ENCODE measurements at regions not wholly inside any gene's neighbourhood (a gene's known extent, or its start where the extent isn't known, plus 50 kb on each side); places are given as distances from the start of the nearest gene placed in this dataset.

DNA sequence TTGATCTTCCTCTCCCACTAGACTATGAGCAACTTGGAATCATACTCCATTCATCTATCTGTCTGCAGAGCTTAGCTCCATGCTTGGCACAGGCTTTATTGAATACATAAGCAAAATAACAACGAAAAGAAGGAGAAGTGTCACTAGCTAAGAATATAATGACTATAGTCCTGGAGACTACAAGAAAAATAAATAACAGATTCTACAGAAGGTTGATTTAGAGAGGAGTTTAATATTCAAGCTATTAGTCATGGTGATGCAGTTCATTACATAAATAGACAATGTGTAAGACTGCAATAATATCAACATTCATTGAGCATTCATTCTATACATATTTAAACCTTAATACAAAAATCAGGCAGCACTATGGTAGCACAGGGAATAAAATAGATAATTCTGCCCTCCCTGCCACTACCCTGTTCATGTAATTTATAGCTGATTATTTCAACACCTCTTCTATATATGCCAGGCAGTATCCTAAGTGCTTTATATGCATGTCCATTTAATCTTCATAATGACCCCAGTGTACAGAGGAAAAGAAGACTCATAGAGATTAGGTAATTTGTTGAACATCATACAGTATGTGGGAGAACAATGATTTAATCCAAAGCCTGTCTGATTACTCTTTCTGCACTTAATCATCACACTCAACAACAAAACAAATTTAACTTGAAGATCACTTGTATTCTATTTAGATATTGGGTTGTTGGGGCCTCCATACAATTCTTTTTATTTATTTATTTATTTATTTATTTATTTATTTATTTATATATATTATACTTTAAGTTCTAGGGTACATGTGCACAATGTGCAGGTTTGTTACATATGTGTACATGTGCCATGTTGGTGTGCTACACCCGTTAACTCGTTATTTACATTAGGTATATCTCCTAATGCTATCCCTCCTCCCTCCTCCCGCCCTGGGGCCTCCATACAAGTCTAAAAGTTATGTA is 165.3 kb downstream of the RNF152 start:
- no peak for DNase-seq

DNA sequence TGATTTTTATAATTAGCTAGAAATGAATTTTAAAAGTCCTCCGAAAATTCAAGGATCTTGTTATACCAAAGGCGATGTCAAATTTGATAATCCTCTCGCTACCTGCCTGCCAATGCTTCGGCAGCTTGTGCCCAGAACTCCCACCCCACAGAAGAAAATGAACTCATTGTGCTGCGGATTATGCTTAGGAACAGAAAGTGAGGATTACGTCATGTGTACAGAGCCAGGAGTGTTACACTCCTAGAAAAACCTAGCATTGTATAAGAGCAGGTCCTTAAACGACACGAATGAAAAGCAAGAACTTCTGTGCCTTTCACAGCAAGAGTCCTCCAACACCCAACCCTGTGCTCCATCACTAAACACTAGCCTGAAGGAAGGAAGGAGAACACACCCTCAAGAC is 168.3 kb downstream of the RNF152 start:
- DNase-seq: no peak

DNA sequence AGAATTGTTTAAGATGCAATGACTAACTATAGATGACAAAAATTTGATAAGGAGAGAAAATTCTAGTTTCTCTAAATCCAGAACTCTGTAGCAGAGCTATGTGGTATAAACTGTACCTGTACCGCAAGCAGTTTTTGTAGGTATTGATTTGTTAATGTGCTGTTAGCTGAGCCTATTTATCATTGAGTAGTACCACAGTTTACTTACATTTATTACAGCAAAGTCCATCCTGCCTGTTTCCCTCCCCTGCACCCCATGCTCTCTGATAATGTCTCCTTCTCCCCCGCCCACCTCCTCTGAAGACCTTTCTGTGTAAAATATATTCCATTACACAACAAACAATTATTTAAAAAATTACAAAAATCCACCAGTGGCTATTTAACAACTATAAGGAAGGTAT is 170.6 kb downstream of the RNF152 start:
- no peak for DNase-seq

GRCh38 chr18:61720496-61720895 is 172.3 kb downstream of the RNF152 start:
- no peak for DNase-seq

GRCh38 chr18:61719671-61720070 is 173.1 kb downstream of the RNF152 start:
- DNase-seq: no peak

GRCh38 chr18:61718944-61719343 is 173.9 kb downstream of the RNF152 start:
- no peak for DNase-seq

GRCh38 chr18:61714421-61714820 is 178.4 kb downstream of the RNF152 start:
- no peak for DNase-seq

- DNase-seq: no peak
Observed at GRCh38 chr18:61713502-61713901, 179.3 kb downstream of the RNF152 start.

DNA sequence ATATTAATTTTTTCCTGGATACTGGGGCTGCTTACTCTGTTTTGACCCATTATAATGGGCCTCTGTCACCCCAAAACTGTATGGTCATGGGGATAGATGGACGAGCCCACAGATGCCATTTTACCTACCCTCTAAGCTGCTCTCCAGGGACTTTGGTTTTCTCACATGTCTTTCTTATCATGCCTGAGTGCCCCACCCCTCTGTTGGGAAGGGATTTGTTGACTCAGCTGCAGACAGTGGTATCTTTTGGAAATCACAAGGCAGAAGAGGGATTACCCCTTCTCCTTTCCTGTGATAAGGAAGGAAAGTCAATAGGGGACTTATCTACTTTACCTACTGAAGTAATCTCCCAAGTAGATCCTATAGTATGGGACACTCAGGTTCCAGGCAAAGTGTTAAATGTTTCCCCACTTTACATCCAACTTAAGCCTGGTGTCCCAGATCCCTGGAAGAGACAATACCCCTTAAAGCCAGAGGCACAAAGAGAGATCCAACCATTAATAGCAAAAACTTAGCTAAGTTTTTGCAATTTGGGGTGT is 182.7 kb downstream of the RNF152 start:
- no peak for DNase-seq

DNA sequence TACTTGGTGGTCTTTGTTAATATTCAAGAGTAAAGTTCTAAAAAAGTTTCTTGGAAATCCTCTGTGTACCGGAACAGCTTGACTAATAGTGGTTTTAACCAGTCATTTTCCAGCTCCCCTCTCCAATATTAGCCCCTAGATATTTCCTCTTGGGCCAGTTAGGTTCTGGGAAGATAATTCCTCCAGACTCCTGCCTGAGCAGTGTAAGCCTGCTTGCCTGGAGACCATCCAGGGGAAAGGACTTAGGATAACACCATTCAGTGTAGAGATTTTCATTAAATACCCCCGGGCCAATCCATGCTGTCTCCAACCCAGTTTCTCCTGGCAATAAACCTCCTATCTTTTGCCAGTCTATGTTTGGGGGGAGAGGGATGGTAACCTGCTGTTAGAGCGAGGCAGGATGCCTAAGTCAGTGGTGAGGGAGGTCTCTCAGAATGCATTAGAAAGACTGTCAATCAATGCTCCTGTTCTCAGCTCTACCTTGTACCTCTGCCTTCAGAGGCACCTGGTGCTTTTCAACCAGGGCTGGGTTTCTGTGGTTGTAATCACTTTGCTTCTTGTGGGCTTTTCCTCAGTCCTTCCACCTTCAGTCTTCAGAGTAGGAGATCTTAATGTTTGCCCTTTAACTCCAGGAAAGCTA is 186.4 kb downstream of the RNF152 start:
- no peak for DNase-seq

DNA sequence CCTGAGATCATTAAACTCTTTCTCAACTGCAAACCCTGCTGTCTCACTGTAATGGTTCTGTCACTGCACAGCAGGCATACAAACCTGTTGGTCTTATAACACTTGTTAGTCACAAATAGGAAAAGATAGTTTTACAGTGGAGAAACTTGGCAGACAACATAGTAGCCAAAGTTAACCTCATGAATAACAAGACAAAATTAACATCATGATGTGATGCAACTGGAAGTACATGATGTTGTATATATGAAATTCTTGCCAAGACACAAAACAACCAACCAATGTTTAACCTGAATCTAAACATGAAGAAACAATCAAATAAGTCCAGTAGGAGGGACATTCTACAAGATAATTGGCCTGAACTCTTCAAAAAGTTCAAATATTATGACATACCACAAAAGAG is 189.3 kb downstream of the RNF152 start:
- DNase-seq: no peak

DNA sequence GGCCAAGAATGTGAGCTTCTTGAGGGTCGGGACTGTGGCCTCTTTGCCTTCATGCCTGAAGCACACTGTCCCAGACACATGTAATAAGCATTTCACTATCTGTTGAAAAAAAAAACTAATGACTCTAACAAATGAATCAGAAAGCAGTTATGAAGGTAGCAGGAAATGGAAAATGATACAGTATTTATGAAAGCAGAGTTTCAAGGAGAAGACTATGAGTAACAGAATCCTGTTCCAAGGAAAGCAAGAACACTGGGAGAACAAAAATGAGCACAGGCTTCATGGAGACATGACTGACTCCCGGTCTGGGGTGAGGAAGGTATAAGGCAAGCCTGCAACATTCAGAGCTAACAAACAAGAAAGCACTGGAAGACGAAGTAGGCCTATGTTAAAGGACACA is 190.8 kb downstream of the RNF152 start:
- DNase-seq: no peak

DNA sequence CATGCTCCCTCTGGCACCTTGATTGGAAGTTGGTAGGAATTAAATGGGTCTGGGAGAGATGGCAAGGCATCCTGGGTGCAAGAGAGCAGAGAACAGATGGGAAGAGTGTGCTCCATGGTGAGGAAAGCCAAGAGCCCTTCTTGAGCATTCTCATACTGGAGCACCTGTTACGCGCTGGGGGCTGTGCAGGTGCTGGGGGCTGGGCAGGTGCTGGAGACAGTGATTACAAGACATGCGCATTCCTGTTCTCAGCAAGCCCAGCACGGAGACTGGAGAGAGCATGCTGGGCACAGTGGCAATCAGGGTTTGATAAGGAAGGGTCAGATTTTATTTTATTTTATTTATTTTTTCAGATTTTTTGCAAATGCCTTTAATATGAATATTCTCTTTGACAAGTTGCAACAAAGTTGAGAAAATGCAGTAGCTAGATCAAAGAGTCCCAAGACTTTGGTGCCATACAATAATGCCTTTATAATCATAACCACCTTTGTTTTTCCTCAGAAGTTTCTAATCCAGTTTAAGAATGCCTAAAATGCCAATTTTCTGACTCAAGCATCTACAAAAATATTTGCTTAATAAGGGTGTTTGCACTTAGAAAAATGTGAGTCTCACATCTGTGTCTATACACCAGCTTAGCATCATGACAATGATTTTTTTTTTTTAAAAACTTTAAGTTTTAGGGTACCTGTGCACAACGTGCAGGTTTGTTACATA is 193.3 kb downstream of the RNF152 start:
- DNase-seq: no peak

DNA sequence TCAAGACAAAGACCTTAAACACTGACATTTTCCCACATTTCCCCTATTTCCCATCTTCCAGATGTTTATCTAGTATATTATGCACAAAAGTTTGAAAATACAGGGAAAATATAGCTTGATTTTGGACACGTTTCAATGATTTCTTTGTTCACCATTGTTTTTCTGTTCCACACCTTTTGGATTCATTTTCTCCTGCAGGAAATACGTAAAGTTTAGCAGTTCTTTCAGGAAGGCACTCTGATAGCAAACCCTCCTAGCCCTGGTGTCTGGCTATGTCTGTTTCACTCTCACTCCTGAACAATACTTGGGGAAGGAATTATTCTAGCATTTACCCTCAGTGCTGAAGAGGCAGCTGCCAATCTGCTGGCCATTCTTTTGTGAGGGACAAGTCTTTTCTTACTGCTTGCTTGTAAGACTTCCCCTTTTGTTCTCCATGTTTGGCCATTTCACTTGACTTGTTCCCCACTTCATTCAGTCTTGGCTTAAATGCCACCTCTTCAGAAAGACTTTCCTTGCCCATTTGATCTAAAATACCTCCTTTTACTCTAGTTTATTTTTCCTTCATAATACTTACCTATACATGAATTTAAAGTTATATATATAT is 195.4 kb downstream of the RNF152 start:
- DNase-seq: no peak

DNA sequence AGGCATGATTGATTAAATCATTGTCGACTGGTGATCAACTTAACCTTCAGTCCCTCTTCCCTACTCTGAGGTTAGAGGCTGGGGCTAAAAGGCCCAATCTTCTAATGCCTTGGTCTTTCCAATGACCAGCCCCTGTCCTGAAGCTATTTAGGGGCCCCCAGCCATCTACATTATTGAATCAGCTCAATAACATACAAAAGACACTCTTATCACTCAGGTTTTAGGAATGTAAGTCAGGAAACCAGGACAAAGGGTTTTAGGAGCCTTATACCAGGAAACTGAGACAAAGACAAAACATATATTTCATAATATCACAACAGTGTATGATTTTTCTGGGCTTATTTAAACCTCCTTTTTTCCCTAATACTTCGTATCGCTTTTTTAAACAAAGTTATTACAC is 198.6 kb downstream of the RNF152 start:
- no peak for DNase-seq

- no peak for DNase-seq
Observed at GRCh38 chr18:61690418-61691138, 202.2 kb downstream of the RNF152 start.

- no peak for DNase-seq
Observed at GRCh38 chr18:61687317-61687716, 205.5 kb downstream of the RNF152 start.

DNA sequence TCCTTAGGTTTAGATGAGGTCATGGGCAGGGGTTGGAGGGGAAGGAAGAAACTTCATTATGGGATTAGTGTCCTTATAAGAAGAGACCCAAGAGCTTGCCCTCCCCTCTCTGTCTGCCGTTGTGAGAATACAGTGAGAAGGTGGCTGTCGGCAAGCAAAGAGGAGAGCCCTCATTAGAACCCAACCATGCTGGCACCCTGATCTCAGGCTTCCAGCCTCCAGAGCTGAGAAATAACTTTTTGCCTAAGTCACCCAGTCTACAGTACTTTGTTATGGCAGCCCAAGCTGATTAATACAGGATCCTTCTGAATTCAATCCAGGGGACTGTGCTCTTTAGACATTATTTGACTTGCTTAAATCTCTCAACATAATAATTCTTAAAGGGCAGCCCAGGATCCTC is 209.0 kb downstream of the RNF152 start:
- DNase-seq: no peak

GRCh38 chr18:61681065-61681464 is 211.7 kb downstream of the RNF152 start:
- DNase-seq: no peak

DNA sequence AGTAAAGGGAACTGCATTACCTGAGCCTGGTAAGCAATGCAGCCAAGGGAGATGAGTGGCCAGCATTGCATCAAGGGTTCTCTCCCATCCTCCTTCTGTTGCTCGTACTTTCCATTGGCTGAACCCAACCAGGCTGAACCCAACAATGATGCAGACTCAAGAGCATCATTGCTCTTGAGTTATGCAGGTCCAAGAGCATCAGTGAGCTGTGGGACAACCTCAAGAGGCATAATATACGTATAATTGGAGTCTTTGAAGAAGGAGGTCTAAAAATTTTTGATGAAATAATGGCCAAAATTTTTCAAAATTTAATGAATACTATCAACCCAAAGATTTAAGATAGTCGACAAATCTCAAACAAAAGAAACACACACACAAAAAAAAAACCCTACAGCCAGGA is 213.0 kb downstream of the RNF152 start:
- DNase-seq: no peak

DNA sequence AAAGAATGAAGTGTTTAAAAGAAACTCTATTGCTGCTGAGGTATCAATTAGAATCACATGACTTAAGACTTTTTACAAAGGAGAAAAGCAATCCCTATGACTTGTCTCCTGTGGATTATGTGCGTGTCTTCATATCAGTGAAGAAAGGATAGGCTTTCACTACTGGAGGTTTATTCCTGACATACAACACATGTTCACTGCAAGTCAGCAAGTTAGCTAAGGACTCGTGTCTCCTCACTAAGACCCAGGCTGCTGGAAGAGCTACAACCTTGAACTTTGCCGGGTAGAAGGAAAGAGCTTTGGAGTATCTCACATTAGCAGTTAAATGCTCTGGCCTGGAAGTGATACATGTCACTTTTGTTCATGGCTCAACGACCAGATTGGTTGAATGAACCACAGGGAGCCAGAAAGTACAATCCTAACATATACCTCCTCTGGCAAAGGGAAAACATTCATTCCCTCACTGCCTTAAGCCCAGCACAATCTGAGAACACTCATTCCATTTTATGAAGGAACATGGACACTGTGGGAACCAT is 215.3 kb downstream of the RNF152 start:
- DNase-seq: no peak

Data from effector CD4-positive, alpha-beta T cell (primary cell).